Thyroid gland (tissue), 4 donors: ENCODE measurements at regions not wholly inside any gene's neighbourhood (a gene's known extent, or its start where the extent isn't known, plus 50 kb on each side); places are given as distances from the start of the nearest gene placed in this dataset.

ENCODE experiments used
- POLR2A ChIP-seq, 2 donors: fragments of 450-650 bp; IDR thresholded peaks; one replicate each; pipeline ENCODE4 v1.6.1; 2017; ENCODE audit warnings: antibody characterized with exemption in 2 of 2, mild to moderate bottlenecking in 2 of 2, moderate library complexity in 1 of 2
- TF ChIP-seq, protein P1 (sequence below), 6 experiments: fragments of 200-600 bp in 3 of 6; fragments of 450-650 bp in 3 of 6; sonication (generic) in 3 of 6; IDR thresholded peaks; one replicate each; pipeline ENCODE4 v1.5.1; 2016 to 2019; ENCODE audit warnings: antibody characterized with exemption in 6 of 6, mild to moderate bottlenecking in 2 of 6, inconsistent platforms in 1 of 6, moderate library complexity in 1 of 6

DNA sequence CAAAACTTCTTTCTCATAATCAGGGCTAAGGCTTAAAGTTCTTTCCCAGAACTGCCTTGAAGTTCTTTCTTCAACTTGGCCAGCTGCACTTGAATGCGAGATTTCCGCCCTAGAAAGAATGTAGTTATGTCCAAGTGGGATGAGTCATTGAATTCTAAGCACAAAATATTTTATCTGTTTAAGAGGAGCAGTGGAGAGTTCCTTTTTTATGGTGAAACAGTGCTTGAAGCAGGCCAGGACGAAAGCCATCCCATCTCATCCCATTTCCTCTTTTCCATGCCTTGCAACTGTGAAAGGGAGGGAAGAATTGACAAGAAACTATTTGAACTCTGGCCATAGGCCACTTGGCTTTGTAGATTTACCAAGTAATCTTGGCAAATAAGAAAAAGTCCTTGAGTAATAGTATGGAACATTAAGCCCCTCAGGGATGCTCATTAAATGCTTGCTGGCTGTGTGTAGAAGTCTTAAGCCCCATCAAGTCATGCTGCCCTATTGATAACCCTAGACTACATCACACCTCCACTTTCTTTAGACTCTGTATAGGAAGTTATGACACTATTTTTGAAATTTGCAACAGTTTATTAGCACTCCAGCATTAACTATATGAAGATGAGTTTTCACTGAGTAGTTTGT is 174.5 kb downstream of the KCTD12 start:
- TF ChIP-seq POLR2A (IDR thresholded peaks at IDR 0.05): no peak
- TF ChIP-seq, protein P1, sequence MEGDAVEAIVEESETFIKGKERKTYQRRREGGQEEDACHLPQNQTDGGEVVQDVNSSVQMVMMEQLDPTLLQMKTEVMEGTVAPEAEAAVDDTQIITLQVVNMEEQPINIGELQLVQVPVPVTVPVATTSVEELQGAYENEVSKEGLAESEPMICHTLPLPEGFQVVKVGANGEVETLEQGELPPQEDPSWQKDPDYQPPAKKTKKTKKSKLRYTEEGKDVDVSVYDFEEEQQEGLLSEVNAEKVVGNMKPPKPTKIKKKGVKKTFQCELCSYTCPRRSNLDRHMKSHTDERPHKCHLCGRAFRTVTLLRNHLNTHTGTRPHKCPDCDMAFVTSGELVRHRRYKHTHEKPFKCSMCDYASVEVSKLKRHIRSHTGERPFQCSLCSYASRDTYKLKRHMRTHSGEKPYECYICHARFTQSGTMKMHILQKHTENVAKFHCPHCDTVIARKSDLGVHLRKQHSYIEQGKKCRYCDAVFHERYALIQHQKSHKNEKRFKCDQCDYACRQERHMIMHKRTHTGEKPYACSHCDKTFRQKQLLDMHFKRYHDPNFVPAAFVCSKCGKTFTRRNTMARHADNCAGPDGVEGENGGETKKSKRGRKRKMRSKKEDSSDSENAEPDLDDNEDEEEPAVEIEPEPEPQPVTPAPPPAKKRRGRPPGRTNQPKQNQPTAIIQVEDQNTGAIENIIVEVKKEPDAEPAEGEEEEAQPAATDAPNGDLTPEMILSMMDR (IDR thresholded peaks at IDR 0.05): no peak
